ENCODE measurements at regions not wholly inside any gene's neighbourhood (a gene's known extent, or its start where the extent isn't known, plus 50 kb on each side); places are given as distances from the start of the nearest gene placed in this dataset.

GRCh38 chr7:68998136-68998535 is 600.1 kb upstream of the AUTS2 start:
- 75% methylated on average over 3 of the region's 3 CpGs for WGBS
- no peaks in the 10 kb centered on the region for H3K36me3 ChIP-seq (ENCODE audit: control insufficient read depth in 1 of 2, insufficient read depth in 2 of 2, low read depth in 1 of 2, low read length in 2 of 2)
- H2BK12ac ChIP-seq (ENCODE audit: low read length in 2 of 2), result no peak overlapping the region
- H3K27ac ChIP-seq (ENCODE audit: low read length, poor library complexity, severe bottlenecking), result no peak overlapping the region
- no peak overlapping the region for H2BK5ac ChIP-seq (ENCODE audit: low read depth, low read length, poor library complexity, severe bottlenecking)
- no peak overlapping the region for H3K23ac ChIP-seq (ENCODE audit: low read length in 2 of 2)
- H3K4me1 ChIP-seq (ENCODE audit: control insufficient read depth, insufficient read depth, low read depth, low read length), result no peaks in the 10 kb centered on the region
- H3K4me3 ChIP-seq (ENCODE audit: insufficient read depth in 1 of 2, low read depth in 1 of 2, low read length in 2 of 2), result no peak overlapping the region
- H2AK5ac ChIP-seq (ENCODE audit: low read length, severe bottlenecking), result no peak overlapping the region
- H3K9me3 ChIP-seq (ENCODE audit: control insufficient read depth, low read length), result peaks cover 25% of the 10 kb centered on the region
- no peak overlapping the region for H2BK15ac ChIP-seq (ENCODE audit: low read depth, poor library complexity, severe bottlenecking)
- H2AFZ ChIP-seq (ENCODE audit: low read depth, low read length), result no peak overlapping the region
- no peak overlapping the region for H3K18ac ChIP-seq (ENCODE audit: low read depth in 1 of 2, low read length in 2 of 2)
- no peak overlapping the region for H3K4ac ChIP-seq (ENCODE audit: low read depth in 1 of 2, low read length in 2 of 2)
- no peak overlapping the region for H2BK120ac ChIP-seq (ENCODE audit: low read depth, low read length)
- no peak for DNase-seq
- H4K8ac ChIP-seq (ENCODE audit: low read length), result no peak overlapping the region
- no peak overlapping the region for H3K14ac ChIP-seq (ENCODE audit: low read length in 2 of 2)
- no peak overlapping the region for H4K91ac ChIP-seq (ENCODE audit: low read length)
- H3K79me1 ChIP-seq (replicated peaks; ENCODE audit: low read length, poor library complexity, severe bottlenecking), result no peaks in the 10 kb centered on the region
- H3K9ac ChIP-seq (ENCODE audit: low read length), result no peak overlapping the region
- no peaks in the 10 kb centered on the region for H3K27me3 ChIP-seq (ENCODE audit: control insufficient read depth in 1 of 2, insufficient read depth in 1 of 2, low read length in 2 of 2)
- H3K4me2 ChIP-seq (ENCODE audit: low read length, poor library complexity, severe bottlenecking), result no peak overlapping the region

DNA sequence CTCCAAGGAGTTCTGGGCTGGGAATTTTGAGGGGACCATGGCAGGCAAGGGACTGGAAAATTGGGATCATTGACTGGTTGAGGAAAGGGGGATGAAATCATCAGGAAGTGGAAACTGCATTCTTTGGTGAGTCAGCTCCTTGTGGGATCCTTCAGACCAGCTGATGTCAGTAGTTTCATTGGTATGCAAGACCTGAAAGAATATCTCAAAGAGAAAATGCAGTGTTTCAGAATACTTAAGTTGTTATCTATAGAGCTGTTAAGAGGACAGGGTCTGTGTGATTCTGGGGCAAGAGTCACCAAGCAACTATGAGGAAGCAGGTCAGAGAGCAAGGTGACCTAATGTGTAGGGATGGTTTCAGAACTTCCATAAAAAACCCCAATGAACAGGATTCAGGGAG is 595.9 kb upstream of the AUTS2 start:
- Histone ChIP-seq H3K4me3 (ENCODE audit: insufficient read depth in 1 of 2, low read depth in 1 of 2, low read length in 2 of 2) (peak overlapping the region in 1 of 2 experiments; percentile 1), H3K9ac (ENCODE audit: low read length) (peak overlapping the region; percentile 34), H2AFZ (ENCODE audit: low read depth, low read length) (no peak overlapping the region), H3K18ac (ENCODE audit: low read depth in 1 of 2, low read length in 2 of 2) (no peak overlapping the region), H3K23ac (ENCODE audit: low read length in 2 of 2) (no peak overlapping the region), H3K27me3 (ENCODE audit: control insufficient read depth in 1 of 2, insufficient read depth in 1 of 2, low read length in 2 of 2) (no peaks in the 10 kb centered on the region), H3K79me1 (replicated peaks; ENCODE audit: low read length, poor library complexity, severe bottlenecking) (no peaks in the 10 kb centered on the region), H3K27ac (ENCODE audit: low read length, poor library complexity, severe bottlenecking) (peak overlapping the region; percentile 18), H2AK5ac (ENCODE audit: low read length, severe bottlenecking) (no peak overlapping the region), H3K9me3 (ENCODE audit: control insufficient read depth, low read length) (peaks cover 25% of the 10 kb centered on the region), H3K4ac (ENCODE audit: low read depth in 1 of 2, low read length in 2 of 2) (no peak overlapping the region), H3K4me1 (ENCODE audit: control insufficient read depth, insufficient read depth, low read depth, low read length) (no peaks in the 10 kb centered on the region), H2BK120ac (ENCODE audit: low read depth, low read length) (no peak overlapping the region), H3K4me2 (ENCODE audit: low read length, poor library complexity, severe bottlenecking) (no peak overlapping the region), H2BK12ac (ENCODE audit: low read length in 2 of 2) (no peak overlapping the region), H2BK15ac (ENCODE audit: low read depth, poor library complexity, severe bottlenecking) (no peak overlapping the region), H4K91ac (ENCODE audit: low read length) (no peak overlapping the region), H4K8ac (ENCODE audit: low read length) (no peak overlapping the region), H2BK5ac (ENCODE audit: low read depth, low read length, poor library complexity, severe bottlenecking) (no peak overlapping the region), H3K14ac (ENCODE audit: low read length in 2 of 2) (no peak overlapping the region), H3K36me3 (ENCODE audit: control insufficient read depth in 1 of 2, insufficient read depth in 2 of 2, low read depth in 1 of 2, low read length in 2 of 2) (no peaks in the 10 kb centered on the region)
- peak; percentile 14 for DNase-seq

DNA sequence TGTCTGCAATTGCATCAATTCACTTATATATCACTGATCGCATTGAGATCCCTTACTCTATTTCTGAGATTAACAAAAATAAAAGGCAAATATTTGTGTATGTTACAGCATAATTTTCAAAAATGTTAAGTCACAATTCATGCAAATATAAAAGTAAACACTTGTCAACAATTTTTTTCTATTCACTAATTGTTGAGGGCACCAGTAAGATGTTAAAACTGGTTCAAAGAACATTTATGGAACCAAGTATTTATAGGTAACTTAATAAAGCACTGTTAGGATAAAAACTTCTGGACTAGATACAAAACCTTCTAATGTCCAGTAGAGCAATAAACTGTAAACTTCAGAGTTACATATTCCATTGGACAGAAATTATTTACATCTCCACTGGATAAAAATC is 586.1 kb upstream of the AUTS2 start:
- no peaks in the 10 kb centered on the region for H3K79me1 ChIP-seq (replicated peaks; ENCODE audit: low read length, poor library complexity, severe bottlenecking)
- peaks cover 16% of the 10 kb centered on the region for H3K9me3 ChIP-seq (ENCODE audit: control insufficient read depth, low read length)
- no peak overlapping the region for H2BK12ac ChIP-seq (ENCODE audit: low read length in 2 of 2)
- H2BK15ac ChIP-seq (ENCODE audit: low read depth, poor library complexity, severe bottlenecking), result no peak overlapping the region
- H3K14ac ChIP-seq (ENCODE audit: low read length in 2 of 2), result no peak overlapping the region
- H2AFZ ChIP-seq (ENCODE audit: low read depth, low read length), result no peak overlapping the region
- no peak overlapping the region for H4K8ac ChIP-seq (ENCODE audit: low read length)
- no peak overlapping the region for H2BK5ac ChIP-seq (ENCODE audit: low read depth, low read length, poor library complexity, severe bottlenecking)
- H2AK5ac ChIP-seq (ENCODE audit: low read length, severe bottlenecking), result no peak overlapping the region
- no peaks in the 10 kb centered on the region for H3K4me1 ChIP-seq (ENCODE audit: control insufficient read depth, insufficient read depth, low read depth, low read length)
- no peak overlapping the region for H3K4me2 ChIP-seq (ENCODE audit: low read length, poor library complexity, severe bottlenecking)
- no peak overlapping the region for H2BK120ac ChIP-seq (ENCODE audit: low read depth, low read length)
- H3K36me3 ChIP-seq (ENCODE audit: control insufficient read depth in 1 of 2, insufficient read depth in 2 of 2, low read depth in 1 of 2, low read length in 2 of 2), result no peaks in the 10 kb centered on the region
- H3K27ac ChIP-seq (ENCODE audit: low read length, poor library complexity, severe bottlenecking), result no peak overlapping the region
- H3K9ac ChIP-seq (ENCODE audit: low read length), result no peak overlapping the region
- no peaks in the 10 kb centered on the region for H3K27me3 ChIP-seq (ENCODE audit: control insufficient read depth in 1 of 2, insufficient read depth in 1 of 2, low read length in 2 of 2)
- DNase-seq, result no peak
- H3K18ac ChIP-seq (ENCODE audit: low read depth in 1 of 2, low read length in 2 of 2), result no peak overlapping the region
- H4K91ac ChIP-seq (ENCODE audit: low read length), result no peak overlapping the region
- H3K4me3 ChIP-seq (ENCODE audit: insufficient read depth in 1 of 2, low read depth in 1 of 2, low read length in 2 of 2), result no peak overlapping the region
- no peak overlapping the region for H3K23ac ChIP-seq (ENCODE audit: low read length in 2 of 2)
- WGBS, result no CpG with 5 or more reads among the region's 1 CpG
- no peak overlapping the region for H3K4ac ChIP-seq (ENCODE audit: low read depth in 1 of 2, low read length in 2 of 2)

- Histone ChIP-seq H4K8ac (ENCODE audit: low read length) (no peak overlapping the region), H3K4me1 (ENCODE audit: control insufficient read depth, insufficient read depth, low read depth, low read length) (no peaks in the 10 kb centered on the region), H3K23ac (ENCODE audit: low read length in 2 of 2) (no peak overlapping the region), H3K9me3 (ENCODE audit: control insufficient read depth, low read length) (peaks cover 37% of the 10 kb centered on the region), H3K9ac (ENCODE audit: low read length) (no peak overlapping the region), H2AFZ (ENCODE audit: low read depth, low read length) (no peak overlapping the region), H3K4me2 (ENCODE audit: low read length, poor library complexity, severe bottlenecking) (no peak overlapping the region), H2BK15ac (ENCODE audit: low read depth, poor library complexity, severe bottlenecking) (no peak overlapping the region), H3K36me3 (ENCODE audit: control insufficient read depth in 1 of 2, insufficient read depth in 2 of 2, low read depth in 1 of 2, low read length in 2 of 2) (no peaks in the 10 kb centered on the region), H3K4ac (ENCODE audit: low read depth in 1 of 2, low read length in 2 of 2) (no peak overlapping the region), H2BK5ac (ENCODE audit: low read depth, low read length, poor library complexity, severe bottlenecking) (no peak overlapping the region), H3K27ac (ENCODE audit: low read length, poor library complexity, severe bottlenecking) (no peak overlapping the region), H2BK120ac (ENCODE audit: low read depth, low read length) (no peak overlapping the region), H3K18ac (ENCODE audit: low read depth in 1 of 2, low read length in 2 of 2) (no peak overlapping the region), H4K91ac (ENCODE audit: low read length) (no peak overlapping the region), H2AK5ac (ENCODE audit: low read length, severe bottlenecking) (no peak overlapping the region), H3K27me3 (ENCODE audit: control insufficient read depth in 1 of 2, insufficient read depth in 1 of 2, low read length in 2 of 2) (no peaks in the 10 kb centered on the region), H3K4me3 (ENCODE audit: insufficient read depth in 1 of 2, low read depth in 1 of 2, low read length in 2 of 2) (no peak overlapping the region), H3K14ac (ENCODE audit: low read length in 2 of 2) (no peak overlapping the region), H2BK12ac (ENCODE audit: low read length in 2 of 2) (no peak overlapping the region), H3K79me1 (replicated peaks; ENCODE audit: low read length, poor library complexity, severe bottlenecking) (no peaks in the 10 kb centered on the region)
- DNase-seq, result no peak
- 100% methylated on average over 3 of the region's 3 CpGs for WGBS
Observed at GRCh38 chr7:69017208-69017607, 581.1 kb upstream of the AUTS2 start.
